SK-MEL-5 (cell line): ENCODE measurements at regions not wholly inside any gene's neighbourhood (a gene's known extent, or its start where the extent isn't known, plus 50 kb on each side); places are given as distances from the start of the nearest gene placed in this dataset.
"Not testable (repeated sequence)": the region's sequence is repeated elsewhere in the genome, so short reads cannot be mapped to it uniquely, and the experiment has no call there.

ENCODE experiments used
- DNase-seq: peaks from one replicate; pipeline ENCODE4 v3.0.0-alpha.2; 2016; ENCODE audit warnings: low read depth, low spot score
- in situ Hi-C: cut with HindIII; loops from 2 replicates; pipeline ENCODE4 v1.10.0; 2016; ENCODE audit warnings: low sequenced_read_pairs, high pct_unique_total_duplicates, low pct_unique_long_range_greater_than_20kb

- peak; percentile 68 for DNase-seq
- in situ Hi-C loops: no loop called here
Measured at GRCh38 chr7:64098-64915, 128.1 kb upstream of the FAM20C start.

- in situ Hi-C loops: no loop called here
- no peak for DNase-seq
Measured at GRCh38 chr7:64916-65341, 127.4 kb upstream of the FAM20C start.

DNA sequence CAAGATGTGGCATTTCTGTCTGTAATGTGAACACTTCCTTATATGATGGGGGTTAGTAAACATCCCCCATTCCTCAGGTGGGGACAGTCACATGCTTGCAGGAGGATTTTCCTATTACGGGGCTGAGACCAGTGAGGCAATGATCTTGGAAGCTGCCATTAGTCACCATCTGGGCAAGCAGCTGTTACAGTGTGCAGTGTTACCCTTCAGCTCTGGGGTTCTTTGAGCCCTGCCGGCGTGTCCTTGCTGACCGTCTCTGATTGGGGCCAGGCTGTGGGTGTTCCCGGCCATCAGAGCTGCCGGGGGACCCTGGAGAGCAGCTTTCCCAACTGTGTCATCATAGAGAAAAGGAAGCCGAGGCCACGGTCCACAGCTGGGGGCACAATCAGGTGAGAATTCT is 126.8 kb upstream of the FAM20C start:
- no peak for DNase-seq
- in situ Hi-C loops: no loop called here

DNA sequence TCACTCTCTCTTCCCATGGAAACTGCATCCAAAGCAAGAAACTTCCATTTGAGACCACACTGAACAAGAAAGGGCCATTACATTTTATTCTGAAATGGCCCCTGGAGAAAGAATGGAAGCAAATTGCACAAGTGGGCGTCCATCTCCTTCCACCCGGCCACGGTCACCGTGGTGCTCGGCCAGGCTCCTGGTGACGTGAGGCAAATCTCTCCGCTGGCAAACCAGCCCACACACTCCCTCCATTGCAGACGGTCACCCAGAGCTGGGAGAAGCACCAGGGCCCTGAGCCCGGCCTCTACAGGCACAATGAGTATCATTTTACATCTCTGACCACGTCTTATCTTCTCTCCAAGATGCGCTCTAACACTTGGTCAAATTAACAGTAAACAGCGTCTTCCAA is 126.1 kb upstream of the FAM20C start:
- in situ Hi-C loops: no loop called here

GRCh38 chr7:66741-67140 is 125.6 kb upstream of the FAM20C start:
- in situ Hi-C loops: no loop called here
- no peak for DNase-seq

More for the DNA sequence above, 126.1 kb upstream of the FAM20C start:
- no peak for DNase-seq

DNA sequence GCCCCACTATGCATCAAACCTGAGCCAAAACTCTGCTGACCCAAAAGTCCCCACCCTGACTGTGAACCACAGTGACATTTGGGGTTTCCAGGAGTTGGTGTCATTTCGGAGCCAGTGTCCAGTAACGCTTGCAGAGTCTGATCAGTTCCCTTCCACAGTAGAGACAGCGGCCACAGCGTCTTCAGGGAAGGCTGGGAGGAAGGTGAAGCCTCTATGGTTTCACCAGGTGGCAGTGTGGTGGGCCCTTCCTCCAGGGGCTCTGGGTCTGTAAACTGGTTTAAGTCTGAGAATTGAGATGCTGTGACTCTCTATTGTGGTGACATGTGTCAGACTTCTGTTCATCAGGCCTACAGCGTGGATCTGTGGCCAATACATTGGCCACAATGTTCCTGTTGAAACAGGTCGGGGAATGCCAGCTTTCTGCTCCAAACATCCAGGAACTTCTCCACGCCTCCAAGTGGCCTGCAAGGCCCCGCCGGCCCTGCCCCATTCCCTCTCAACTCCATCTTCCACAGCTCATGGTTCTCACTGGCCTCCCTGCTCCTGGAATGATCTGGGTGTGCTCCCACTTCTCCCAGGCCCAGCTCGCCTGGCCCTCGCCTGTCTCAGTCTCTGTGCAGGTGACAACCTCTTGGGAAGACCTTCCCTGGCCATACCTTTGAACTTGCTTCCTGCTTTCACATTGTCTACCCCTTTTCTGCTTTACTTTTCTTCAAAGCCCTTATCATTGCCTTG is 124.5 kb upstream of the FAM20C start:
- no peak for DNase-seq

DNA sequence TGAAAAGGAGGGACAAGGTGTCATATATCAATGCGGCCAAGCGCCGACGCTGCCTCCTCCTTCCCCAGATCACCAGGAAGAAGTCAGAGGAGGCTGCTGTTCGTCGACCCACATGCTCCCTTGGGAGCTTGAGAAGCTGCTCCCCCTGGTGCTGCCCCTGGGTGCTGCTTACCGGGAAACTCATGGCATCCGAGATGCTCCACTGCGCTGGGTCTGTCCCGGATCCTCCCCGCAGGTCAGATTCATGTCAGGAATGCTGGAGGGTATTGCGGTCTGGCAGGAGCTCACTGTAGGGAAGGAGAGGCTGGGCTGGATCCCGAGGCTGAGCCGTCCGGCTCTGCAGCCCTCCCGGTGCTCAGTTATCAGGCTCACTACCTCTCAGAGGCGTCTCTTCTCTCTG is 123.7 kb upstream of the FAM20C start:
- DNase-seq: peak; percentile 13
- in situ Hi-C loops: no loop called here

More for the DNA sequence above, 124.5 kb upstream of the FAM20C start:
- in situ Hi-C loops: no loop called here

DNA sequence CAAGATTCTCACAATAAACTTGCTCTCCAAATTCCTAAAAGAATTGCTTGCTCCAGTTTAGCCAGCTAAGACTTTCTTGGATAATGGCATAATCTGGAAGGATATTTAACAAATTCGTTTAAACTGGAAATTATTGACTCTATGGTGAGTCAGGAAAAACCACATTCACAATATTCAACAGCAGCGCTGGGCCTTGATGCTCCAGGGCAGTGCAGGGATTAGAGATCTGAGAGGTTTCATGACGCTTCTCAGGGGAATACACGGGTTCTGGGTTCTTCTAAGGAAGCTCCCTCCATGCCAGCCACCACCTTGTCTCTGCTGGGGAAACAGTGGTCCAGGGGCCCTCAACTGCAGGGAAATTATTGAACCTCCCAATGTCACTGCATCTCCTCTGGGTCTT is 123.3 kb upstream of the FAM20C start:
- in situ Hi-C loops, DNase-seq: not testable (repeated sequence)

- in situ Hi-C loops, DNase-seq: not testable (repeated sequence)
Measured at GRCh38 chr7:69499-70123, 122.8 kb upstream of the FAM20C start.

DNA sequence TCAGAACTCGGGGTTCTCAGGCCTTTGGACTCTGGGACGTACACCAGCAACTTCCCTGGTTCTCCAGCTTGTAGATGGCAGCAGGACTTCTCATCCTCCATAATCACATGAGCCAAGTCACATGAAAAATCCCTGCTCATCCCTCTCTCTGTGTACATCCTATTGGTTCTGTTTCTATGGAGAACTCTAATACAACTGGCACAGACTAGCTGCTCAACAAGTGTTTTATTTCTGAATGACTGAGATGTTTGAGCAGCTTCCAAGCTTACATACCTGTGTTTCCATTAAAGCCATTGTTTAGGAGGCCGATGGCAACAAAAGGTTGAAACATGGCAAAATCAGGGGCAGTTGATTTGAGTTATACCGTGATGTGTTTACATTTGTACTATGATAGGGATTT is 122.2 kb upstream of the FAM20C start:
- DNase-seq, in situ Hi-C loops: not testable (repeated sequence)

DNA sequence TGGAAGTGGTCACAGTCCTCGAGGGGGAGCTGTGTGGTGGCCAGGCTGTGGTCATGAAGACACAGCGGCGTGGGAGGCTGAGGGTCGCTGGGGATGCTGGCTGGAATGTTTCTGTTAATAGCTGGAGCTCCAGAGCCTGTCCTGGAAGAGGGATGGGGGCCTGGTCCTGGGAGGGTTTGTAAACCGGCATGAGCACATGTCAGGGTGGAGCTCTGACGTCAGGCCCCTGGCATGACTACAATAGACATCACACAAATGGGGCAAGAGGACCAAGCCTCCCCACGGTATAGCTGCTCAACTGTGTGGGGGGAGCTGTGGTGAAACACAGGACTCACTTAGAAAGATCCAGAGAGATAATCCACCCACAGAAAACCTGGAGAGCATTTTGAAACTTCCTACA is 121.4 kb upstream of the FAM20C start:
- peak; percentile 22 for DNase-seq

GRCh38 chr7:72266-73057 is 119.9 kb upstream of the FAM20C start:
- DNase-seq, in situ Hi-C loops: not testable (repeated sequence)

More for the DNA sequence above, 121.4 kb upstream of the FAM20C start:
- in situ Hi-C loops: not testable (repeated sequence)

GRCh38 chr7:73058-73331 is 119.4 kb upstream of the FAM20C start:
- in situ Hi-C loops, DNase-seq: not testable (repeated sequence)

- in situ Hi-C loops, DNase-seq: not testable (repeated sequence)
Measured at GRCh38 chr7:74008-74540, 118.3 kb upstream of the FAM20C start.

DNA sequence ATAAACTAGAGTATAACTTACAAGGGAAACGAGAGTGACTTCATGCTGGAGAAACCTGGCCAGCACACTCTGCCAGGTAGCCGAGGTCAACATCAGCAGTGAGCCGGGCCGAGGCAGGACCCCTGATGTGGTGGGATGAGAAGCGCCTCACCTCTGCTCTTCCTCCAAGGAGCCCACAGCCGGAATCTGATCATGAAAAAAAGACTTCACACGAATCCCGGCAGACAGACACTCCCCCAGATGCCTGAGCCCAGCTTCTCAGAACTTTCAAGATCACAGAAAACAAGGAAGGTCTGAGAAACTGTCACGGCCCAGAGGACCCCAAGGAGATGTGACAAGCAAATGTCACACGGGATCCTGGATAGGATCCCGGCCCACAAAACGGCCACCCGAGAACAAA is 116.9 kb upstream of the FAM20C start:
- DNase-seq, in situ Hi-C loops: not testable (repeated sequence)

DNA sequence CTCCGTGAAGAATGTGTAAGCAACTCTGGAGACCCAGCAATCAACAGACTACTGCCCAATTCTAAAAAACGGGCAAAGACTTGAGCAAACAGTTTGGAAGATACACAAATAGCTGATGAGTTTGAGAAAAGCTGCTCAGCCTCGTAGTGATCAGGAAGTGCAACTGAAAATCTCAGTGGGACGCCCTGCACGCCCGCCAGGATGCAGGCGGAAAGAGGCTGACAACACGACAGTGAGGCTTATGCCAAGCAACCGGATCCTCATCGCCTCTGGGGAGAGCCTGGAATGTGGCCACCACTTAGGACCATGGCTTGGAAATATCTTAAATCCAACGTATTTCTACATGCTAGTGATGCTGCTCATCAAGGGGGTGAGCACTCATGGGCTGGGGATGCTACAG is 116.2 kb upstream of the FAM20C start:
- in situ Hi-C loops, DNase-seq: not testable (repeated sequence)

GRCh38 chr7:76829-77395 is 115.5 kb upstream of the FAM20C start:
- in situ Hi-C loops, DNase-seq: not testable (repeated sequence)
